ENCODE measurements at regions not wholly inside any gene's neighbourhood (a gene's known extent, or its start where the extent isn't known, plus 50 kb on each side); places are given as distances from the start of the nearest gene placed in this dataset.

DNA sequence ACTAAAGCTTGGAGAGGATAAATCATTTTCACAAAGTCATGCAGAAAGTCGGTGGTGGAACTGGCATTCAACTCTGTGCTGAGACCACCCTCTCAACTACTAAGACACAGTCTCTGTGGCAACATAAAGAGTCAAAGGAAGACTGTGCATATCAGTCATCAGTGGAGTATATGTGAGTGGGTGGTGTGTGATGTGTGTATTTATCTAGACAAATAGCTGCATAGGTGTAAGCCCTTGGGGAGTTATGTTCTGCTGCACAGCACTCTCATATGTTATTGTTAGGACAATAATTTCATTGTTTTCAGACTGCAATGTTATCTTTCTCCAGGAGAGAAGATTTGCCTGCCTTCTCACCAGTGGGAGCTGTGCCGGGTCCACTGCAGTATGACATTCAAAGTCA, 186.3 kb upstream of the HNRNPA3 start:
- Histone ChIP-seq H3K27ac (ENCODE audit: low read length) (no peak overlapping the region), H3K9me3 (replicated peaks; ENCODE audit: control insufficient read depth, low read depth, low read length) (no peaks in the 10 kb centered on the region), H3K36me3 (ENCODE audit: control insufficient read depth, insufficient read depth, low read length) (no peaks in the 10 kb centered on the region), H3K4me3 (ENCODE audit: low read length) (no peak overlapping the region), H3K27me3 (ENCODE audit: control insufficient read depth, insufficient read depth, low read length) (no peaks in the 10 kb centered on the region), H3K4me1 (ENCODE audit: control insufficient read depth, insufficient read depth, low read length) (peaks cover 3% of the 10 kb centered on the region)
- DNase-seq: no peak
- no CpG with 5 or more reads among the region's 2 CpGs for WGBS (ENCODE audit: insufficient coverage)

DNA sequence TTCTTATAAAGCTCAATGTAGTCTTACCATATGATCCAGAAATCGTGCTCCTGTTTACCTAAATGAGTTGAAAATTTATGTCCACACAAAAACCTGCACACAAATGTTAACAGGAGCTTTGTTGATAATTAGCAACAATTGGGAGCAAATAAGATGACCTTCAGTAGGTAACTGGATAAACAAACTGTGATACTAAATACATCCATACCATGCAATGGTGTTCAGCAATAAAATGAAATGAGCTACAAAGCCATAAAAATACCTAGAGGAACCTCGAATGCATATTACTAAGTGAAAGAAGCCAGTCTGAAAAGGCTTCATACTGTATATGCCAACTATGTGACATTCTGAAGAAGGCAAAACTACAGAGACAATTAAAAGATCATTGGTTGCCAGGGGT, 185.6 kb upstream of the HNRNPA3 start:
- no peak for DNase-seq
- no peak overlapping the region for H3K4me3 ChIP-seq (ENCODE audit: low read length)
- H3K9me3 ChIP-seq (replicated peaks; ENCODE audit: control insufficient read depth, low read depth, low read length): no peaks in the 10 kb centered on the region
- peaks cover 3% of the 10 kb centered on the region for H3K4me1 ChIP-seq (ENCODE audit: control insufficient read depth, insufficient read depth, low read length)
- H3K27me3 ChIP-seq (ENCODE audit: control insufficient read depth, insufficient read depth, low read length): no peaks in the 10 kb centered on the region
- H3K27ac ChIP-seq (ENCODE audit: low read length): no peak overlapping the region
- WGBS (ENCODE audit: insufficient coverage): no CpG with 5 or more reads among the region's 2 CpGs
- H3K36me3 ChIP-seq (ENCODE audit: control insufficient read depth, insufficient read depth, low read length): no peaks in the 10 kb centered on the region

DNA sequence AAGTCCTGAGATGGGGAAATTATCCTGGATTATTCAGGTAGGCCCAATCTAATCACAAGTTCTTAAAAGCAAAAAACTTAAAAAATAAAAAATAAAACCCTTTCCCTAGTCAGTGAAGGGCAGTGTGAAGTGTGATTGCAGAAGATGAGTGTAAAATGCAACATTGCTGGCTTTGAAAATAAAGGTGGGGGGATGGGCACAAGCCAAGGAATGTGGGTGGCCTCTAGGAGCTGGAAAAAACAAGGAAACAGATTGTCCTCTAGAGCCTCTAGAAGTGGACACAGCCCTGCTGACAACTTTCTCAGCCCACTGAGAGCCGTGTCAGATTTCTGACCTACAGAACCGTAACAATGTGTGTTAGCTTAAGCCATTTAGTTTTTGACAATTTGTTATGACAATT, 184.3 kb upstream of the HNRNPA3 start:
- Histone ChIP-seq H3K27ac (ENCODE audit: low read length) (no peak overlapping the region), H3K9me3 (replicated peaks; ENCODE audit: control insufficient read depth, low read depth, low read length) (no peaks in the 10 kb centered on the region), H3K4me3 (ENCODE audit: low read length) (no peak overlapping the region), H3K36me3 (ENCODE audit: control insufficient read depth, insufficient read depth, low read length) (no peaks in the 10 kb centered on the region), H3K4me1 (ENCODE audit: control insufficient read depth, insufficient read depth, low read length) (peaks cover 3% of the 10 kb centered on the region), H3K27me3 (ENCODE audit: control insufficient read depth, insufficient read depth, low read length) (no peaks in the 10 kb centered on the region)
- WGBS (ENCODE audit: insufficient coverage): no CpG with 5 or more reads among the region's 2 CpGs
- DNase-seq: no peak

DNA sequence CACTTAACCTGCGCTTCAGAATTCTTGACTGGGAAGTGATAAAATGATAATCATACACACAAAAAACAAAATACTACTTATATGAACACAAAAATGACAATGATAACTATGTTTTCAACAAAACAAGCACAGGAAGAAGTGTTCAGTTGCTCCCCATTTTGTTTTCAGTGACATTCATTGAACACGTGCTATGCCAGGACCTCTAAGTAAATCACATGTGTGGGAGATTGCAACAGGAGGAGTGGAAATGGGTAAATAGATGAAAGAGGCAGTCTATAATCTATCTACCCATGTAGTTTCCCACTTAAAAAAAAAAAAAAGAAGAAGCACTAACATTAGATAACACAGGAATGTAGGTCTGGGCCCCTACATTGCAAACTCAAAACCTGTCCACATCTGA, 183.5 kb upstream of the HNRNPA3 start:
- no peaks in the 10 kb centered on the region for H3K9me3 ChIP-seq (replicated peaks; ENCODE audit: control insufficient read depth, low read depth, low read length)
- no CpG with 5 or more reads among the region's 2 CpGs for WGBS (ENCODE audit: insufficient coverage)

DNA sequence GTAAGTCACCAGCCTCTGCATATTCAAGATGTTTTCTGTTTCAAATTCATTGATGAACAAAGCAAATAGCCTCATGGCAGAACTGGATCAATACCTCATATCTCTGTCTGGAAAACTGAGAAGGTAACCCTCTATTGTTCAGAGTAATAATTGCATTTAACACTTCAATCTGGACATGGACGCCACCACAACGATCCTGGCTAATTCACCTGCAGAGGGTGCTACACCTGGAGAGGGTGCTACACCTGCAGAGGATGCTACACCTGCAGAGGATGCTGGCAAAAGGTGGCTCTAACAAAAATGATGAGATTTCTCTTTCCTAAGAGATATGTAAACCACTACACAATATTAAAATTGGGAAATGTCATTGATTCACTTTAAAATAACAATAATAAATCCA, 183.1 kb upstream of the HNRNPA3 start:
- Histone ChIP-seq H3K9me3 (replicated peaks; ENCODE audit: control insufficient read depth, low read depth, low read length) (no peaks in the 10 kb centered on the region), H3K27me3 (ENCODE audit: control insufficient read depth, insufficient read depth, low read length) (no peaks in the 10 kb centered on the region), H3K27ac (ENCODE audit: low read length) (no peak overlapping the region), H3K4me3 (ENCODE audit: low read length) (no peak overlapping the region), H3K36me3 (ENCODE audit: control insufficient read depth, insufficient read depth, low read length) (no peaks in the 10 kb centered on the region), H3K4me1 (ENCODE audit: control insufficient read depth, insufficient read depth, low read length) (peaks cover 3% of the 10 kb centered on the region)
- no peak for DNase-seq
- WGBS (ENCODE audit: insufficient coverage): 63% methylated on average over 2 of the region's 2 CpGs

More for the DNA sequence above, 183.5 kb upstream of the HNRNPA3 start:
- DNase-seq: no peak
- Histone ChIP-seq H3K36me3 (ENCODE audit: control insufficient read depth, insufficient read depth, low read length) (no peaks in the 10 kb centered on the region), H3K4me3 (ENCODE audit: low read length) (no peak overlapping the region), H3K4me1 (ENCODE audit: control insufficient read depth, insufficient read depth, low read length) (peaks cover 3% of the 10 kb centered on the region), H3K27me3 (ENCODE audit: control insufficient read depth, insufficient read depth, low read length) (no peaks in the 10 kb centered on the region), H3K27ac (ENCODE audit: low read length) (no peak overlapping the region)

DNA sequence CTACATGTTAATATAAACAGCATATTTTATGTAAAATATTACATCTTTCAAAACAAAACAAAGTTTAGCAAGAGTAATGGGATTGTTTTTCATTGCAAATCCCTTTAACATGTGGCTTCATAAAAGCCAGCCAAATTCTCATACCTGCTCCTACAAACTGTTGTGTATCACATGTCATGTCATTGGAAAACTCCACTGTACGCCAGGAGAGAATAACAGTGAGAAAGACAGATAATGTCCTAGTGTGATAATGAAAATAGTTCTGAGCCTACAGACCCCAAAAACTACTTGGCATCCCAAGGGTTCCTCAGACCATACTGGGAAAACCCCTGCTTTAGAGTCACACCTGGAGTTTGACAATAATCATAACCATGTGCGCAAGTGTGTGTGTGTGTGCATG, 182.7 kb upstream of the HNRNPA3 start:
- Histone ChIP-seq H3K36me3 (ENCODE audit: control insufficient read depth, insufficient read depth, low read length) (no peaks in the 10 kb centered on the region), H3K27ac (ENCODE audit: low read length) (no peak overlapping the region), H3K9me3 (replicated peaks; ENCODE audit: control insufficient read depth, low read depth, low read length) (no peaks in the 10 kb centered on the region), H3K4me3 (ENCODE audit: low read length) (no peak overlapping the region), H3K27me3 (ENCODE audit: control insufficient read depth, insufficient read depth, low read length) (no peaks in the 10 kb centered on the region), H3K4me1 (ENCODE audit: control insufficient read depth, insufficient read depth, low read length) (peaks cover 3% of the 10 kb centered on the region)
- DNase-seq: peak; percentile 63
- whole genome bisulfite sequencing (ENCODE audit: insufficient coverage): no CpG with 5 or more reads among the region's 2 CpGs

DNA sequence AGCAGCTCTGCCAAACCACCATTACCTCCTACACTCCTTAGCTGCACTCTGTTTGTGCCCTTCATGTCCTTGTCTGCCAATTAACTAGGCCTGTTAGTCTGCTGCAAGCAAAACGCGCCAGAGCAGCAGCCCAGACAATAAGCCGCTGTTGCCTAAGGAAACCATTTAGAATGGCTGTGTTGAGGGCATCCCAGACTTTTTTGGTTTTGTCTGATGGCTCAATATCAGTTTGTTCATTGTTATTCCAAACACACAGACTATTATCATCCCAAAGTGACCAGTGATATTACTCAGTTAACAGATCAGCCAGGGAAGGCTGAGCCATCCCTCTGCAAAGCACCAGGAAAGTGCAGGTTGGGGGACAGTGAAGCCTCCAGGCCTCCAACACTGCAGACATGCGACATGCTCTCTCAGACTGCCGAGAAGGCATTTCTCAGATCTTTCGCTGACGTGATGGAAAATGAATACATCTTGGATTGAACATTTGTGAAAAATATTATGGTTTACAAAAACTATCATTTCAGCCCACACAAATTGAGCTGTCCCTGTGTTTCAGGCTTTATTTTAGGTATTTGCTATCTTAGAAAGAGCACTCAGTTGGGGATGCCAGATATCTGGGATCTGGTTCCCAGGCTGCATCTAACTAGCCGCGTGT, 182.0 kb upstream of the HNRNPA3 start:
- H3K36me3 ChIP-seq (ENCODE audit: control insufficient read depth, insufficient read depth, low read length): no peaks in the 10 kb centered on the region
- no peaks in the 10 kb centered on the region for H3K27me3 ChIP-seq (ENCODE audit: control insufficient read depth, insufficient read depth, low read length)
- H3K9me3 ChIP-seq (replicated peaks; ENCODE audit: control insufficient read depth, low read depth, low read length): no peaks in the 10 kb centered on the region
- H3K4me3 ChIP-seq (ENCODE audit: low read length): no peak overlapping the region
- peak overlapping the region; percentile 10 for H3K27ac ChIP-seq (ENCODE audit: low read length)
- peaks cover 3% of the 10 kb centered on the region for H3K4me1 ChIP-seq (ENCODE audit: control insufficient read depth, insufficient read depth, low read length)
- peak; percentile 71 for DNase-seq
- 40% methylated on average over 3 of the region's 9 CpGs for WGBS (ENCODE audit: insufficient coverage)

DNA sequence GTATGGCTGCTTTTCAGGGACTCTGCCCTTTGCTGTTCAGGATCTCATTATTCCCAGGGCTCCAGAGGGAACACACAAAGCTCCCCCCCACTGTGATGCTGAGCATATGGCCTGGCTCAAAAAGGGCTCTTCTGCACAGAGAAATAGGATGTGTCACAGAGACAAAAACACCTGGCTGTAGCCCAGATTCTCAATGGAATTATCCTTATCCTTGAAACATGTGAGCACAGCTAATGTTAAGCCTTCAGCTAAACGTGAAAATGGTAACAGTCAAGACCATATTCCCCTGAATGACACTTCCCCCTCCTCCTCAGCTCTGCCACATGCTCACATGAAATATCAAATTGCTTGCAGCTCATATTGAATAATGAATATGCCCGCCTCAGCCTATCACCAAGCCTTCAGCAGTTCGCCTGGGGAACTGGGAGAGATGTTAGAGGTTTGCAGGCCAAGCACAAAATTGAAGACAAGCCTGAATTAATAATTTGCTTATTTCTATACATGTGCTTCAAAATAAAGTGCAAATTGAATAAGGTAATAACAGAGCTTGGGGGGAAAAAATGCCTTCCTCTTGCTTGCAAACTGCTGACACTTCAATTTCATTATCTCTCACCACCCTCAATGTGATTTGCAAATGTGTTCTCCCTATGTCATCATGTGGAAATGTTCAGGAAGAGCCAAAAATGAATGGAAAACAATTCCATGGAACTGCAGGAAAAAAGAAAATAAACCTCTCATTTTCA, 181.0 kb upstream of the HNRNPA3 start:
- DNase-seq: peak; percentile 63
- H3K36me3 ChIP-seq (ENCODE audit: control insufficient read depth, insufficient read depth, low read length): no peaks in the 10 kb centered on the region
- no peaks in the 10 kb centered on the region for H3K9me3 ChIP-seq (replicated peaks; ENCODE audit: control insufficient read depth, low read depth, low read length)
- no peak overlapping the region for H3K4me3 ChIP-seq (ENCODE audit: low read length)
- peak overlapping the region; percentile 53 for H3K27ac ChIP-seq (ENCODE audit: low read length)
- no peaks in the 10 kb centered on the region for H3K27me3 ChIP-seq (ENCODE audit: control insufficient read depth, insufficient read depth, low read length)
- H3K4me1 ChIP-seq (ENCODE audit: control insufficient read depth, insufficient read depth, low read length): peaks cover 3% of the 10 kb centered on the region
- 20% methylated on average over 1 of the region's 3 CpGs for WGBS (ENCODE audit: insufficient coverage)

DNA sequence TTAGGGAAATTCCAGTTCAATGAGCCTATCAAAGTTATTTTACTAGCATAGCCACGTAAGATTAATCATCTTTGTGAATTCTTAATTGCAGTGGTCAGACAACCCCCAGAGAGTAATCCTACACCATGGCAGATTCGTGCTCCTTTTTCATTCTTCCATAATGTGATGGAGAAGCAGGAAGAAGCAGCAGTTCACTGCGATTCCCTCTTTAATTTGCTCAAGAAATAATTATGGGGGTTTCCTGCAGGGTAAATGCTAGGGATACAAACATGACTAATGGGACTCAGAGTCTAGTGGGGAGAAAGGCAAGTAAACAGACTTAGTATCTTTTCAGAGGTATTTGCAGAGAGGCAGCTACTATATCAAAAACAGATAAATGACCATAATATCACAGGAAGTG, 175.8 kb upstream of the HNRNPA3 start:
- Histone ChIP-seq H3K4me3 (ENCODE audit: low read length) (no peak overlapping the region), H3K27ac (ENCODE audit: low read length) (no peak overlapping the region), H3K36me3 (ENCODE audit: control insufficient read depth, insufficient read depth, low read length) (no peaks in the 10 kb centered on the region), H3K4me1 (ENCODE audit: control insufficient read depth, insufficient read depth, low read length) (peaks cover 3% of the 10 kb centered on the region), H3K27me3 (ENCODE audit: control insufficient read depth, insufficient read depth, low read length) (peaks cover 4% of the 10 kb centered on the region), H3K9me3 (replicated peaks; ENCODE audit: control insufficient read depth, low read depth, low read length) (no peaks in the 10 kb centered on the region)
- no peak for DNase-seq
- WGBS (ENCODE audit: insufficient coverage): no CpG with 5 or more reads among the region's 3 CpGs

DNA sequence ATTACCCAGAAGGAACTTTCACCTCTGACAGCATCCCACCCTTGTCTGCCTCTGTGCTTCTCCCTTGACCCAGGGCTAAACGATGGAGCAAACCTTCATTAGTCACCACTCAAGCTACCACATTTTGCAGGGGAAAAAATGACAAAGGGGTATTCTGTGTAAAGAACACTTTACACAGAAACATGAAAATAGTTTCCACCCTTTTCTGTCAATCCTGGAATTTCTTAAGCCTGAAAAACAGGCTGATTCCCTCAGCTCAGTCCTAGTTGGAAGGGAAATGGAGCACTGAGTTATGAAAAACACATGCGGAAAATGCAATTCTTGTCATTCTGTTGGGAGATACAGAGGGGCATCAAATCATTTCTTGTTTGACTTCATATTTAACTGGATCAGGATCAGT, 175.0 kb upstream of the HNRNPA3 start:
- Histone ChIP-seq H3K27me3 (ENCODE audit: control insufficient read depth, insufficient read depth, low read length) (peaks cover 4% of the 10 kb centered on the region), H3K4me3 (ENCODE audit: low read length) (no peak overlapping the region), H3K4me1 (ENCODE audit: control insufficient read depth, insufficient read depth, low read length) (peaks cover 3% of the 10 kb centered on the region), H3K9me3 (replicated peaks; ENCODE audit: control insufficient read depth, low read depth, low read length) (no peaks in the 10 kb centered on the region), H3K27ac (ENCODE audit: low read length) (no peak overlapping the region), H3K36me3 (ENCODE audit: control insufficient read depth, insufficient read depth, low read length) (no peaks in the 10 kb centered on the region)
- DNase-seq: peak; percentile 65
- WGBS (ENCODE audit: insufficient coverage): no CpG with 5 or more reads among the region's 2 CpGs
